ENCODE measurements at regions not wholly inside any gene's neighbourhood (a gene's known extent, or its start where the extent isn't known, plus 50 kb on each side); places are given as distances from the start of the nearest gene placed in this dataset.
A peak's percentile ranks its signal among the peaks of the same experiment; 100 is the strongest.

GRCh38 chr20:62527781-62528180, 52.0 kb upstream of the GATA5 start:
- no peak for DNase-seq

GRCh38 chr20:62528983-62529891, 53.4 kb upstream of the GATA5 start:
- DNase-seq: no peak

GRCh38 chr20:62529896-62530642, 54.3 kb upstream of the GATA5 start:
- no peak for DNase-seq

GRCh38 chr20:62530643-62531032, 54.8 kb upstream of the GATA5 start:
- no peak for DNase-seq

- DNase-seq: no peak
Observed at GRCh38 chr20:62531046-62531838, 55.4 kb upstream of the GATA5 start.

- DNase-seq: no peak
Observed at GRCh38 chr20:62532921-62533320, 57.1 kb upstream of the GATA5 start.

GRCh38 chr20:62533591-62534495, 58.0 kb upstream of the GATA5 start:
- DNase-seq: no peak

- no peak for DNase-seq
Observed at GRCh38 chr20:62534526-62535221, 58.9 kb upstream of the GATA5 start.

- no peak for DNase-seq
Observed at GRCh38 chr20:62535282-62535811, 59.6 kb upstream of the GATA5 start.

GRCh38 chr20:62535964-62536363, 60.2 kb upstream of the GATA5 start:
- no peak for DNase-seq

- DNase-seq: no peak
Observed at GRCh38 chr20:62536871-62537401, 61.1 kb upstream of the GATA5 start.

GRCh38 chr20:62537649-62538292, 62.0 kb upstream of the GATA5 start:
- DNase-seq: no peak

GRCh38 chr20:62539198-62540045, 63.6 kb upstream of the GATA5 start:
- peak; percentile 82 for DNase-seq

GRCh38 chr20:62540504-62540903, 64.7 kb upstream of the GATA5 start:
- no peak for DNase-seq

- DNase-seq: no peak
Observed at GRCh38 chr20:62542862-62543261, 67.1 kb upstream of the GATA5 start.

- no peak for DNase-seq
Observed at GRCh38 chr20:62543470-62544302, 67.9 kb upstream of the GATA5 start.

GRCh38 chr20:62544505-62545055, 68.8 kb upstream of the GATA5 start:
- no peak for DNase-seq

- no peak for DNase-seq
Observed at GRCh38 chr20:62545271-62545670, 69.5 kb upstream of the GATA5 start.
